ENCODE measurements at regions not wholly inside any gene's neighbourhood (a gene's known extent, or its start where the extent isn't known, plus 50 kb on each side); places are given as distances from the start of the nearest gene placed in this dataset.

- Histone ChIP-seq H3K27me3 (no peaks in the 10 kb centered on the region), H3K4me1 (ENCODE audit: control insufficient read depth in 1 of 2, insufficient read depth in 1 of 2, low read depth in 1 of 2, low read length in 1 of 2) (no peaks in the 10 kb centered on the region), H3K27ac (no peak overlapping the region), H3K36me3 (no peaks in the 10 kb centered on the region), H3K9me3 (no peaks in the 10 kb centered on the region), H3K4me3 (ENCODE audit: low read depth in 1 of 2, low read length in 1 of 2) (no peak overlapping the region)
- no peak for TF ChIP-seq CTCF (IDR thresholded peaks at IDR 0.05)
Measured at GRCh38 chr2:153420394-153420793, 58.2 kb downstream of the RPRM start.

GRCh38 chr2:153417077-153417476, 61.5 kb downstream of the RPRM start:
- no peak for TF ChIP-seq CTCF (IDR thresholded peaks at IDR 0.05)
- Histone ChIP-seq H3K27me3 (no peaks in the 10 kb centered on the region), H3K4me1 (ENCODE audit: control insufficient read depth in 1 of 2, insufficient read depth in 1 of 2, low read depth in 1 of 2, low read length in 1 of 2) (no peaks in the 10 kb centered on the region), H3K36me3 (no peaks in the 10 kb centered on the region), H3K4me3 (ENCODE audit: low read depth in 1 of 2, low read length in 1 of 2) (no peak overlapping the region), H3K9me3 (no peaks in the 10 kb centered on the region), H3K27ac (no peak overlapping the region)

GRCh38 chr2:153416071-153416470, 62.5 kb downstream of the RPRM start:
- Histone ChIP-seq H3K4me1 (ENCODE audit: control insufficient read depth in 1 of 2, insufficient read depth in 1 of 2, low read depth in 1 of 2, low read length in 1 of 2) (no peaks in the 10 kb centered on the region), H3K27me3 (no peaks in the 10 kb centered on the region), H3K36me3 (no peaks in the 10 kb centered on the region), H3K9me3 (no peaks in the 10 kb centered on the region), H3K4me3 (ENCODE audit: low read depth in 1 of 2, low read length in 1 of 2) (no peak overlapping the region), H3K27ac (no peak overlapping the region)
- no peak for TF ChIP-seq CTCF (IDR thresholded peaks at IDR 0.05)

GRCh38 chr2:153408710-153409385, 69.7 kb downstream of the RPRM start:
- no peak overlapping the region for H3K27ac ChIP-seq
- no peaks in the 10 kb centered on the region for H3K4me1 ChIP-seq (ENCODE audit: control insufficient read depth in 1 of 2, insufficient read depth in 1 of 2, low read depth in 1 of 2, low read length in 1 of 2)
- H3K4me3 ChIP-seq (ENCODE audit: low read depth in 1 of 2, low read length in 1 of 2) = no peak overlapping the region
- no peaks in the 10 kb centered on the region for H3K27me3 ChIP-seq
- no peaks in the 10 kb centered on the region for H3K9me3 ChIP-seq
- TF ChIP-seq CTCF (IDR thresholded peaks at IDR 0.05) = no peak
- H3K36me3 ChIP-seq = no peaks in the 10 kb centered on the region

- Histone ChIP-seq H3K9me3 (no peaks in the 10 kb centered on the region), H3K27me3 (no peaks in the 10 kb centered on the region), H3K4me3 (ENCODE audit: low read depth in 1 of 2, low read length in 1 of 2) (no peak overlapping the region), H3K36me3 (no peaks in the 10 kb centered on the region), H3K27ac (no peak overlapping the region), H3K4me1 (ENCODE audit: control insufficient read depth in 1 of 2, insufficient read depth in 1 of 2, low read depth in 1 of 2, low read length in 1 of 2) (no peaks in the 10 kb centered on the region)
- no peak for TF ChIP-seq CTCF (IDR thresholded peaks at IDR 0.05)
Measured at GRCh38 chr2:153405196-153405595, 73.4 kb downstream of the RPRM start.

Data from neutrophil (primary cell).